H1 (cell line): ENCODE measurements at regions not wholly inside any gene's neighbourhood (a gene's known extent, or its start where the extent isn't known, plus 50 kb on each side); places are given as distances from the start of the nearest gene placed in this dataset.

Experiments used
- GTF2F1 ChIP-seq: IDR thresholded peaks from 2 replicates; pipeline ENCODE4 v1.6.1; 2012; ENCODE audit warnings: low read depth, low read length, improper control_type of control experiment, borderline replicate concordance
- TF ChIP-seq, protein P1 (sequence below): IDR thresholded peaks from 2 replicates; pipeline ENCODE4 v1.6.1; 2012; ENCODE audit warnings: inconsistent platforms

DNA sequence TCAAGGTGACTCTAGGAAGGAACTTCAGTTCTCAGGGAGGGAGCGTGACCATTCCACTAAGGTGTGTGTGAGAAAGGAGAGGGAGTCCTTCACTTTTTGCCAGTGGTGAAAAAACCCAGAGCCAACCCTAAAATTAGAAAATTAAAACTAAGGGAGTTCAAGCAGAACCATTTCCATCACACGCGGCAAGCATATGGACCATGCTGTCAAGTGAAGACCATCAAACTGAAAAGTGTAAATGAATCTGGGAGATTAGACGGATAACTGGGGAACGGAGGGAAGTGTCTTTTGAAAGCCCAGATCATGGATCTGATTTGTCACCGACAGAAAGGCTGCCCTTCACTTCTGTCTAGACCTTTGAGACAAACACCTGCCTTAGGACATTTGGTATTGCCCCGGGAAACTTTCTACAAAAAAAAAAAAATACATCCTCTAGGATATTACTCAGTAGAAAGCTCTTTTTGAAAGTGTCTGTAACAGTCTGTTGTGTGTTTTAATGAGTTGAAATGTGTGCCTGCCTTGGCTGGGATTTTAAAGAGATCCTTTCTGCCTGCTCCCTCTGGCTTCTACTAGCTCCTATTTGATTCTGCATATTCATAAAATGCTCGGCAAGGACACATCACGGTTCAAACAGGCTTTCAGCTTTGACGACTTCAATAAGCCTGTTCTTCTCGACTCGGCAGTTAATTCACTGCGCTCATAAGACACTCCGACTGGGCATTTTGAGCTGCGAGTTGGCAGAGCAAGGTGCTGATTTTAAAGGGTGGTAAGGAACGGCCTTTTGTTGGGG lies 81.4 kb upstream of the ERCC4 start (continued):
- TF ChIP-seq, protein P1, sequence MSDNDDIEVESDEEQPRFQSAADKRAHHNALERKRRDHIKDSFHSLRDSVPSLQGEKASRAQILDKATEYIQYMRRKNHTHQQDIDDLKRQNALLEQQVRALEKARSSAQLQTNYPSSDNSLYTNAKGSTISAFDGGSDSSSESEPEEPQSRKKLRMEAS, result no peak
- TF ChIP-seq GTF2F1, result no peak
- TF ChIP-seq, all 59 proteins: peak for 0
